ENCODE measurements at regions not wholly inside any gene's neighbourhood (a gene's known extent, or its start where the extent isn't known, plus 50 kb on each side); places are given as distances from the start of the nearest gene placed in this dataset.
"Not testable (repeated sequence)": the region's sequence is repeated elsewhere in the genome, so short reads cannot be mapped to it uniquely, and the experiment has no call there.

DNA sequence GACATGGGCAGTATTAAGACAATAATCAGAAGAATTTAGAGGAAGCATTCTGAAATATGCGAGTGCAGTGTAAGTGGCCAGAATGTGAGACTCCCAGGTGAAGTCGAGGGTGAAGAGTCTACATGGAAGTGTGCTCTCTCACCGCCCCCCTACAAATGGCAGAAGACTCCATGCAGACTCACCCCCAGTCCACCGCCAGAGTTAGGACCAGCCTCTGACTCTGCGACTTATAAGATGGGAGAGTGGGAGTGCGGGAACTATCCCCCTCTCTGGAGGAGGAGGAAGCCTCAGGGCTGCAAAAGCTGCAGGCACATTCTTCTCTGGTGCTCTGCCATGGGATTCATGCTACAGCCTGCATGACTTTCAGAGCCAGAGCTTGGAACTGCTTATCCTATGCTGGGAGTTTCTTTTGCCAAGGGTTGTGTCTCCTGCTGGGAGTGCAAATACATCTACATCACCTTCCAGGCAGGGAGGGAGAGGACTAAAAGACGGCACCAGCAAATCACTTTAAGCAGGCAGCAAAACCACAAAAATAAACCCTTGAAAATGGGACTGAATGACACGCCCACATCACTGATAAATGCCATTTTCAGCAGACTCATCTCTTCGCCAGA is 206.7 kb upstream of the SULF2 start:
- peak; percentile 63 for DNase-seq

DNA sequence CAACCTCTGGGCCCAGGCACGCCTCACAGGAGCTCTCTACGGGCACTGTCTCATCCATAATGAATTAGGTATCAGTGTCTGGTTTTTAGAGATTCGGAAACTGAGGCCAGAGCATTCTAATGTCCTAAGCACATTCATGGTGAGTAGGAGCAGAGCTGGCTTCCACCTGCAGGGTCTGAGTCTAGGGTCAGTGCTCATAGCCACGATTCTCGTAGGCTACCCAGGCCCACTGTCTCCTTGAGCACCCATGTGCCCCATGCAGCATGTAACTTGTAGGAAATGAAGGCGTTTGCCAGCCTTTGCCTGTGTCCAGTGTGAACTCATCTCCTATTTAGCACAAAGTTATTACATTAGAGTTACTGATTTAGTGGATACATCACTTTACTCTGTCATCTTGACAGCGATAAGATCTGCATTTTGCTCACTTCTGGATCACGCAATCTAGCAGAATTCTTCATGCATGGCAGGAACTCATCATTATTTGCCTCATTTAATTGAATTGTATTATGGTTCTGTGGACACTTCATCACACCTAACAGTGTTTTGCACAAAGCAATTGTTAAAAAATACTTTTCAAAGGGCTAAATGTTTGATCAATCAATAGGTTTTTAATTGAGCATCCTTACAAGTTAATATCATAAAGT is 205.3 kb upstream of the SULF2 start:
- DNase-seq: no peak

DNA sequence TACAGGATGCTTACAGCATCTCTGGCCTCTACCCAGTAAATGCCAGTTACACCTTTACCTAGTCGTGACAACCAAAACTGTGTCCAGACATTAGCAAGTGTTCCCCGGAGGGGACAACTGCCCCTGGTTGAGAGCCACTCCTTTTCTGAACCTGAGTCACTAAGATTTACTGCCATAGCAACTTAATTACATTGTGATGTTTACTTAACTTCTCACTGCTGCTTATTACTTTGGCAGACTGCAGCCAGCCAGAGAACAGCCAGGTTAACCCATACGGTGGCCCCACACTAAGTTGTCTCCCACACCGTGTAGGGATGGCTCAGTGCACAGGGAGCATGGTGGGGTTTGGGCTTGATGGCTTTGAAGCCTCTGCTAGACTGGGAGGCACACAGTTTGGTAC is 204.7 kb upstream of the SULF2 start:
- DNase-seq: peak; percentile 80

DNA sequence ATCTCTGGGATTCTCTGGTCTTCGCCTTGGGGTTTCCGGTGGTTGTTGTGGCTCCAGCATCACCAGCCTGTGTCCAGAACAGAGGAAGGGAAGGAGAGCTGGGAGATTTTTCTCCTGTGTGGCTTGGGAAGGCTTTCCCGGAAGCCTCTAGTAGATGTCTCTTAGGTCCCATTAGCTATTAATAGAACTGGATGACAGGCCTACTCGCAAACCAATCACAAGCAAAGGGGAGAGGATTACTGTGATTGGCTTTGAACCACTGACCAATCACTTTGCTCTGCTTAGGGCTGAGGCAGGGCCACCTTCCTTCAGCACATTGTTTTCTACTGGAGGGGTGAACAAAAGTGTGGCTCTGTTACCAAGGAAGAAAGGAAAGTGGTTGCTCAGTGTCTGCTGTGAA is 203.4 kb upstream of the SULF2 start:
- no peak for DNase-seq

DNA sequence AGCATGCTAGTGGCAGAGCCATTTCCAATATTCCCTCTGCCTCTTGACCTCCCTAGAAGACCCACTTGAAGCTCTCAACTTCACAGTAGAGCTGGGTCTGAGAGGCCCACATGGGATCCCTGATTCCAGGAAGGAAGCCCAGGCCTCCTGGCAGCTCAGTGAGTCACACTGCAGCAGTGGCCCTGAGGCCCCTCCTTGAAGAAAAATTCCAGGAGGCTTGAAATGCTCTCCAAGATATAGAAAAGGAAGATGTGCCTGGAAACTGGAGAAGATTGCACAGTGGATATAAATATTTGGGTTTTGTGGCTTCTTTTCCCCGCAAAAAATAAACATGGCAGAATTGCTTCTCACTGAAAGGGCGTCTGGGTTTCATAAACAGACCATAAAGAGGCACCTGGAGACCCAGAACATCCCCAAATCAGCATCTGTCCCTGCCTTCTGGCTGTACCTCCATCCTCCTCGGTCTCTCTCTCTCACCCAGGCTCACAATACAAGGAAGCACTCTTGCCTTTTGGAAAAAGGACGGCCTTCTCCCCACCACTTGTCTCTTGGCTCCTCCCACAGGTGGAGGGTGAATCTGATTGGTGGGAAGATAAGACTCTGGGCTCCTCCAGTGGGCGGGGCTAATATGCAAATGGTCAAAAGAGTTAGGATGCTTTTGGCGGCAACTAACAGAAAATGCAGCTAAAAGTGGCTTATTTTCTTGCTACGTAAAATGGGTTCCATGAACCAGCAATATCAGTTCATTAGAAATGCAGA is 200.0 kb upstream of the SULF2 start:
- DNase-seq: no peak

DNA sequence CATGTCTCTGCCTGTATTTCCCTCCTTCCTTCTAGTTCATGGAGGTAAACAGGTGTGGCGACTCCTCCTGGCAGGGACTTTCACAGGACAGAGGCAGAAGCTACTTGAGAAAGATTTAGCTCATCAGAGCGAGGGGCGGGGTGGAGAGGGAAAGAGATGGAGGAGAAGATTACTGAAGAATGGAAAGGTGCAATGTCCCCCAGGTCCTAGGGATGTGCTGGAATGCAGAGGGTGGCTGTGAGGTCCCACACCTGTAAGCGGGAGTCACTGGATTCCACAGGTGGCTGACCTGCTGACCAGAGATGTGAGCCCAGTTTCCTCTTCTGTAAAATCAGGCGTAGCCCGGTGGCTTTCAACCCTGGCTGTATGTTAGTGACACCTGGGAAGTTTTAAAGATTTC is 199.2 kb upstream of the SULF2 start:
- DNase-seq: no peak

DNA sequence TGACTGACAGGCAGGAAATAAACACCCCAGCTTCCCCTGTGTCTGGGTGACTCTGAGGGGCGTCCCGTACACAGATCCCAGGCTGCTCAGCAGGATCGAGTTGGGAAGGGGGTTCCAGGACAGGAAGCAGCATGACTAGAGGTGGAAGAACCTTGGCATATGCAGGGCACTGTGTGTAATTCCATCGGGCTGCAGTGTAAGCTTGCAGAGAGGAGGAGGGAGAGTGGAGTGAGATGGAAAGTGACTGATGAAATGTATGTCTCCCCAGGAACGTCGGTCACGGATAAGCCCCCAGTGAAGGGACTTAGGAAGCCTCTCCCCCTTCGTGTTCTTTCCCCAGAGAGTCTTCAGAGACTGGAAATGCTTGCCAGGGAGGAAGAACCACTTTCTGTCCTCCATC is 198.4 kb upstream of the SULF2 start:
- not testable (repeated sequence) for DNase-seq

DNA sequence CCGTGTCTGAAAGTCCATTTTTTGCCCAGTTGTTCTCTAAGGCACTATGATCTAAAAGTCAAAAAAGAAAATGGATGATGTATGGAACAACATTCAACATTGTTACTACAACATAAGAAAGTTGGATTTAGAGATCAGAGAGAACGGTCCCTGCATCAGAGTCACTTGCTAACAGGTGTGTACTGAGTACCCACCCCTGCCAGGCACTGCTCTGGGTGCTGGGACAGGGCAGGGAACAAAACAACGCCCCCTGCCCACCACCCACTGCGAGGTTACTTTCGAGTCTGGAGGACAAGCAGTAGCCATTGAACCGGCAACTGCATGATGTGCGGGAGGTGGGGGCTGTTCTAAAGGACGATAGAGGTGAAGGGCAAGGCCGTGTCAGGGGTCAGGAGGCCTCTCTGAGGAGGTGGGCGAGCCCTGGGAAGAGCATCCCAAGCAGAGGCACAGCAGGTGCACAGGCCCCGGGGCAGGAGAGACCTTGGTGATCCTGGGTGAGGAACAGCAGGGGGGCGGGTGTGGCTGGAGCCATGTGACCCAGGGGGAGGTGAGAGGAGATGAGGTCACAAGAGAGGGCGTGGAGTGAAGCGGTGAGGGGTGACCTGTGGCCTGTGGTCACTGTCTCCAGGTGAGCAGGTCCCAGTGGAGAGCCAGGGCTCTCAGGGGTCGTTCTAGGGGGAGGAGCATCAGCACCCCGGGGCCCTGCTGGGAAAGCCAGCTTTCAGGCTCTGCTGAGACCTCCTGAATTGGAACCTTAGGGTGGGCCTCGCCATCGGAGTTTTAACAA is 197.5 kb upstream of the SULF2 start:
- DNase-seq: no peak

DNA sequence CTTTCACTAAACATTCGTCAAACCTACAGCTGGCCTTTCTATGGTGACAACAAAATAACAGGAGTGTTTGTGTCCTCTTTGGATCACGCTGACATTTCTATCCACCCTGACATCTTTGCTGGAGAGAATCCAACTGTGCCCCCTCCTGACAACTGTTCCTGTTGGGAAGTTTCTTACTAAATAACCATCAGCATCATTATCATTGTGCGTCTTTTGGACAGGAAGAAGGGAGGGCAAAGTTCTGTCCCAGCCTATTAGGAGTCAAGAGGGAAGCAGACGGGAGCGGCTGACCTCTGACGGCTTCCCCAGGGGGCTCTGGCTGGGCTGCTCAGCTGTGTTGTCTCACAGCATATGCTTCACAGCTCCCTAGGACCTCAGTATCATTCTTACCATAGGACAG is 195.9 kb upstream of the SULF2 start:
- DNase-seq: peak; percentile 40

DNA sequence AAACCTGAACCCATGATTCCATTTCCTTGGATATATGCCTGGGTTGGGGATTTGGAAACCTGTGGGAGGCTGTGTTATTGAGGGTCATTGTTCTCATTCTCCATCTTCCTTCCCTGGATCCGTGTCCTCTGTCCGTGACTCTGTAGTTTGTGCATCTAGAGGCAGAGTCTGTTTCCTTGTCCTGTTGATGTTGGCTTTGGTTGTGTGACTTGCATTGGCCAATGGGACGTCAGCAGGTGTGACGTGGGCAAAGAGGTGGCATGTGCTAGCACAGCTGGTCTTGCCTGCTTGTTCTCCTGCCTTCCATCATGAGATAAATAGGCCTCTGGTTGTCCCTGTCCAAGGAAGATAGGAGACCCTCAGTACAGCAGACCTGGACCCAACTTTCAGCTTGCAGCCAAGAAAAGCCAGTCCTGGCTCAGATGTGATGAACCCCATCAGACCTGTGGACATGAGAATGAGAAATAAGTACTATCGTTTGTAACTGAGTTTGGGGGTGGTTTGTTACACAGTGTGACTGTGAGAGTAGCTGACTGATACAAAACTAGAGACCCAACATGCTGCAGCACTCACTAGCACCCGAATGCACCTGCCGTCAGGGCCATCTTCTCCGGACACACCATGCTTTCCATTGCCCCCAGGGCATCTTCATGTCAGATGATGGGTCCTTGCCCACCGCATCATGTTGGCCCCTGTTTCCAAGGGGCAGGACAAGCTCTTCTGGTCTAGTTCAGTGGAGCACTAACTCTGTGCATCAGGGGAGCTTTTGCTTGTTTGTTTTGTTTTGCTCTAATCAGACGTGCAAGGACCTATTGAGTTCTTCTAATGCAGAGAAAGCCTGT is 195.3 kb upstream of the SULF2 start:
- no peak for DNase-seq

DNA sequence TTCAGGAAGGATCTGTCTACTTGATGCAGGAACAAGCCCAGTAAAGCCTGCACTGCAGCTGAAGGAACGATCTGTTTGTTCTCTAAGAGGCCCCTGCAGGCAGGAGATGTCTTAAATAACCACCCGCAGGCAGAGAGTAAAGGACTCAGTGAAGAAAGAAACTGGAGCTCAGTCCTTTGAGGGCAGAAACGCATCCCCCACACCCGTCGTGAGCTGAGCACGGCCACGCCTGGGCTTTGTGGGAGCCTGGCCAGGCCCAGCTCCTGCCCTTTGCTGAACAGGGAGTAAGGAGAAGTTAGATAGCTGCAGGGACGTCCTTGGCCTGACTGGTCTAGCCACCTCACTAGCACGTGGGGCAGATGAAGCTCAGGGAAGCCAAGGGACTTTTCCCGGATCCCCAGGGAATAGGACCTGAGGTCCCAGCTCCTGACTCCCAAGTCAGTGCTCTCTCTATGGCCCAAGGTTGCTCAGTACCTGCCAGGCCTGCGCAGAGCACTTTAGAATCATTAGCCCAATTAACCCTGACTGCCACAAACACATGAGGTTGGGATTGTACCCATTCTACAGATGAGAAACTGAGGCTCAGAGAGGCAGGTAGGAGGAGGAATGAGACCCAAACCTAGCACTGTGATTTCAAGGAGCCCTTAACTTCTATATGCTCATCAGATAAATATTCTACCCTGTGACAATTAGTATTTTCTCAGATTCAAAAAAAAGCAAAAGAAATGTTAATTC is 194.2 kb upstream of the SULF2 start:
- not testable (repeated sequence) for DNase-seq

DNA sequence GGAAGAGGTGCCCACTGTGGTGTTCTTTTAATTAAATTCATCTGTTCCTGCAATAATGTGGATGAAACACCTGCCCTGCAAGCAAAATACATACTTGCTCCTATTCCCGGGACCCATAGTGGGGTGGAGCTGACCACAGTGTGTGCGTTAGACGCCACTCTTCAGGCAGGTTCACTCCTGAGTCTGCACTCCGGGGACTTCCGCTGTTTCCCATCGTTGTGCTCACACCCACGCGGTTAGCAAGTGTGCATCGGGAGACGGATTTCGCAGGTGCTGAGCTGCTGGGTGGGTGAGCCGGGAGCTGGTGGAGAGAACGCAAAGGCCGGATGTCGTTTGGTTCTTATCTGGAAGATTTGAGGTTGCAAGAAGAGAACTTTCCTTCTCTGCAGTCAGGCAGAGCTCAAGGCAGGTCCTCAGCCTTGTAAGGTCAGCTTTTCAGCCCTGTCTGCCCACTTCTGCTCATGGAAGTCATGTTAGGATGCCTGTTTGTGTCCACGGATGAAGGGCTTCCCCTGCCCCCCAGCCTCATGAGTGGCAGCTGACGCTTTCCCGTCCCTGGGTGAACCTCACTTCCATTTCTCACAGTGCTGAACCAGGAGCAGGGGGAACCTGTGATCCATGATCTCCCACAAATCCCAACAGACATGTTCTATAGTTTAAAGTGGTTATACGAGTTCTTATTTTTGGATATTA is 193.3 kb upstream of the SULF2 start:
- DNase-seq: not testable (repeated sequence)

DNA sequence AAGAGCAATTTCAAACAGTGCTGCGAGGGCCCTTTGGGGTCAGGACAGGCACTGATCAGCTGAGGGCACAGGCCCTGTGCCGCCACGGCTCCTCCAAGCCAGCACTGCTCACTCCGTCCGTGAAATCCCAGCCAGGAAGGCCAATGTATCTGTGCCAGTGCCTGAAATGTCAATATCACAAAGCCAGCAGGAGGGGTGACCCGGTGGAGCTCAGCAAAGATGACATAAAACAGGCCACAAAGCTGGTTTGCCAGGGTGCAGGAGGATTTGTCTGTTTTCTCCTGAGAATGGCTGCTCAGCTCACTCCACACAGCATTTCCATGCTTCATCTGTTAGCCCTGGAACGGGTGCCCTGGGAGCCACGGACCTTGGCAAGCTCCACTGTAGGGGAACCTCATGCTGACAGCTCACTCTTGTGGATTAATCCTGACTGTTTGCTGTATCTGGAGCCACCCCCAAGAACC is 192.5 kb upstream of the SULF2 start:
- not testable (repeated sequence) for DNase-seq

DNA sequence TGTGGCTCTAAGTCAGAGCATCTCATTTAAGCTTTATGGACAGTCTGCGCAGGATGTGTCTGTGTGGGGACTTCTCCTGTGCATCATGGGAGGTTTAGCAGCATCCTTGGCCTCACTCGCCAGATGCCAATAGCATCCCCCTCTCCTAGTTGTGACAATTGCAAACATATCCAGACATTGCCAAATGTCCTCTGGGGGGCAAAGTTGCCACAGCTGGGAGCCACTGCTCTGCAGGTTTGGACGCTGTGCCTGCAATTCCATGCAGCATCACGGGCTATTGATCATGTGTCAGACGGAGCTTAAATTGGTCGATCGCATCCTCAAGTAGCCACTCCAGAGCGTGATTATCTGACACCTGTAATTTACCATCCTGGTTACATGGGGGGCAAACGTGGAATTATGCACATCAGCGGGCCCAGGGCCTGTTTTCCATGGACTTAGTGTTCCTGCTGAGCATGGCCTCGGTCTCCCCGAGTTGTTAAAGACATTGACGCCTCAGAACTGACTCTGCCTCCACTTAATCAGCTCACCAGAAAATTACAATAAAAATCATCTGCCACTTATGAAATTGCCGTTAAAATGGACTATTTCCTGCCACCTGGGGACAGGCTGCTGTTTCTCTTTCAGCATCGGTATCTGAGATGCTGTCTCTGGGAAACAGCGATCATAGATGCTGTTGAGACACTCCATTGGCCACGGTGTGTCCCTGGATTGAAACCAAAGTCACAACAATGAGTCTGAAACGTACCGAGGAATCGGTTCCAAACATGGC is 191.9 kb upstream of the SULF2 start:
- DNase-seq: not testable (repeated sequence)

DNA sequence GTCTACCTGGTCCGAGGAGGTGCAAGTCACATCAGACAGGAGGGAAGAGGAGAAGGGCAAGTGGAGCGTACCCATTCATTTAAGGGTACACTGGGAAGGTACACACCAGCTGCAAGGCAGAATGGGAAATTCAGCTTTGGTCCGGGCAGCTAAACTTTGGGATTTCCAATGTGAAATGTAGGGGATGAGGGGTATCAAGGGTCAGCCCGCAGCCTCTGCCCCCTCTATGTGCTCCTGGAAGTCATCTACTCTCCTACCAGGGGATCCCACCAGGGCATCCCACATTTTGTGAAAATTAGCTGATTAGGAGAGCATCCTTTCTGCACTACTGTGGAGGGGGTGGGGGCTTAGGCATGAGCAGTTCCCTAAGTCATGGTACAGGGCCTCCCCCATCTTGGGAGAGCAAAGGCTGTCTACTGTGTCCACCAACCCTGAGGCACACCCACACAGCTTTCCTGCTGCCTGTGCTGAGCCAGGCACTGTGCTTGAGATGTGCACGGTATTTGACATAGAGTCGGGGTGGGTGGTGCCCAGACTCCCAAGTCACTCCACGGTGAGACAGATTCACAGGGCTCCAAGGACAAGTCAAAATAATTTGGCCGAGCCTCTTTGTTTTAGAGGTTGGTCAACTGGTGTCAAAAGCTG is 189.1 kb upstream of the SULF2 start:
- DNase-seq: no peak

DNA sequence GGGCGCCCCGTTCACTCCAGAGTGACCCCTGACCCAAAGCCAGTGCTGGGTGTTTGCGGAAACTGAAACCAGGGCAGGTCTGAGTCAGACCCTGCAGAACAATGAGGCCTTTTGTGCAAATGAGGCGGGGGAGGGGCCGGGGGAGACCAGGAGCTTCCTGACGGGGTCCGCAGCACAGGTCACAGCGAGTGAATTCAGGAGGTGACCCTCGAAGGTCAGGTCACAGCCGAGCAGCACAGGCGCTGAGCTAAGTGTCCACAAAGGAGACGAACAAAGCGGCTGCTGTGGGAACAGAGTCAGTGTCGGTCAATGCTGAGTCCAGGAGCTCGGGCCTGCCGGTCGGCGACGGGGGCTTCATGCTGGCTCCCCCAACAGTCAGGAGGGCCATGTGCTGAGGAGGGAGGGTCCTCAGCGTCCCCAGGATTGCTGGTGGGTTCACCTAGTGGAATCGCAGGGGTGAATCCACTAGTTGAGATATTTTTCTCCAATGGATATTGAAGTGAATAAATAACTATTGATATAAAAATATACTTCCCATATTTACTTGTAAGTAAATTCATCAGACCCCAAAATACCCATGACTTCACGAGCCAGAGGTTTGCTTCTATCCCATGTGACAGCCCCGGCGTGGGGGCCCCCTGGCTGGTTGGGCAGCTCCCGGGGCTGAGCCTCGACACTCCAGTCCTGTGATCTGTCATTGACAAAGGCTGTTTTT is 188.4 kb upstream of the SULF2 start:
- no peak for DNase-seq

DNA sequence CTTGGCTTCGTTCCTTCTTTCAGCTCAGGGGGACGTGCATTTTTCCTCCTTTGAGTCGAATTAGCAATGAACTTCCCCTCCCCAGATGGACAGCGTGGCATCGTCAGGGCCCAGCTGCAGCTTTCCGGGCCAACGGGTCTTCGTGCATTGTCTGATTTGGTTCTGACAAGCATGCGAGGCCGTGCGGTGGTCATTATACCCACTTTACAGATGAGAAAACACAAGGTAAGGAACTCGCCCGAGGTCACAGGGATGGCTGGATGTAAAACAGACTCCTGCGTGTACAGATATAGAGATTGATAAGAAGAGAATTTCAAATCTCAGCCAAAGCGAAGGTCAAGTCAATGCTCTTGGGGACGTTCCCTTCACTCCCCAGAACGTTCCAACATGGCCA is 187.6 kb upstream of the SULF2 start:
- DNase-seq: no peak

DNA sequence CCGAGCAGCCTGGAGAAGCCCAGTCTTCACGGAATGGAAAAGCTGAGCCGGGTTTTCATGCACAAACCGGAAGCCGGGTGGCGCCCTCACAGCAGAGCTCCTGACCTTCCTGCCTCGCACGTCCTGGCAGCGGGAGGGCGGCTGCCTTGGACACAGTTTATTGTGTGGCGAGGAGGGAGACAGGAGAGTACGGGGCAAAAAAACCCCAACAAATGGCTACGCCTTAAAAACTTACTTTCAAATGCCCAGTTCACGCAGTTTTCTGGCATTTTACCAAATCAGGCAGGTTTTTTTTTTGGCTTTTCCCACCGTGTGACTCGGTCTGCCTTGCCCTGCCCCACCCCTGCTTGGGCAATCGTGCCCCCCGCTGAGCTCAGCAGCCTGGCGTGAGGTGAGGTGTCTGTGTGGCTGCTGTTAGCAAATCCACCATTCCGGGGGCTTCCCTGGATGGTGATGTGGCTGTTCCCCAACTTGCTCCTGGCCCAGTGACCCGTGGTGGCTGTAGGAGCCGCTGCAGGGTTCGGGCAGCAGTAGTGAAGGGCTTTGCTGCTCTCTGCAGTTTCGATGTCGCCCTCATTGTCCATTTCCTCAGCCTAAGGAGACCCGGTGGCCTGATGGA is 187.1 kb upstream of the SULF2 start:
- peak; percentile 57 for DNase-seq
